ENCODE measurements at regions not wholly inside any gene's neighbourhood (a gene's known extent, or its start where the extent isn't known, plus 50 kb on each side); places are given as distances from the start of the nearest gene placed in this dataset.

DNA sequence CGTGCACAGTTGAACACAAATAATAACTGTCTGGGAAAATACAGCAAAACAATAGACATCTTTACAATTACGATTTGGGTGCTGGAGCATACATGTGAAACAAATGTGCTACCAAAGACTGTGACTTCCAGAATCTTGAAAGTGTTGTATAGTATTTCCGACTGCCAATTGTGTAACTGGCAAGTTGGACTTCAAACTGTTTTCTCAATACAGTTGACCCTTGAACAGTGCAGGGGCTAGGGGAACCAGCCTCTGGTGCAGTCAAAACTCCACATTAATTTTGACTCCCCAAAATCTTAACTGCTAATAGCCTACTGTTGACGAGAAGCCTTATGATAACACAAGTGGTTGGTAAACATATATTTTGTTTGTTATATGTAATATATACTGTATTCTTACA is 904.2 kb downstream of the EPHA3 start (continued):
- TF ChIP-seq, protein P1, sequence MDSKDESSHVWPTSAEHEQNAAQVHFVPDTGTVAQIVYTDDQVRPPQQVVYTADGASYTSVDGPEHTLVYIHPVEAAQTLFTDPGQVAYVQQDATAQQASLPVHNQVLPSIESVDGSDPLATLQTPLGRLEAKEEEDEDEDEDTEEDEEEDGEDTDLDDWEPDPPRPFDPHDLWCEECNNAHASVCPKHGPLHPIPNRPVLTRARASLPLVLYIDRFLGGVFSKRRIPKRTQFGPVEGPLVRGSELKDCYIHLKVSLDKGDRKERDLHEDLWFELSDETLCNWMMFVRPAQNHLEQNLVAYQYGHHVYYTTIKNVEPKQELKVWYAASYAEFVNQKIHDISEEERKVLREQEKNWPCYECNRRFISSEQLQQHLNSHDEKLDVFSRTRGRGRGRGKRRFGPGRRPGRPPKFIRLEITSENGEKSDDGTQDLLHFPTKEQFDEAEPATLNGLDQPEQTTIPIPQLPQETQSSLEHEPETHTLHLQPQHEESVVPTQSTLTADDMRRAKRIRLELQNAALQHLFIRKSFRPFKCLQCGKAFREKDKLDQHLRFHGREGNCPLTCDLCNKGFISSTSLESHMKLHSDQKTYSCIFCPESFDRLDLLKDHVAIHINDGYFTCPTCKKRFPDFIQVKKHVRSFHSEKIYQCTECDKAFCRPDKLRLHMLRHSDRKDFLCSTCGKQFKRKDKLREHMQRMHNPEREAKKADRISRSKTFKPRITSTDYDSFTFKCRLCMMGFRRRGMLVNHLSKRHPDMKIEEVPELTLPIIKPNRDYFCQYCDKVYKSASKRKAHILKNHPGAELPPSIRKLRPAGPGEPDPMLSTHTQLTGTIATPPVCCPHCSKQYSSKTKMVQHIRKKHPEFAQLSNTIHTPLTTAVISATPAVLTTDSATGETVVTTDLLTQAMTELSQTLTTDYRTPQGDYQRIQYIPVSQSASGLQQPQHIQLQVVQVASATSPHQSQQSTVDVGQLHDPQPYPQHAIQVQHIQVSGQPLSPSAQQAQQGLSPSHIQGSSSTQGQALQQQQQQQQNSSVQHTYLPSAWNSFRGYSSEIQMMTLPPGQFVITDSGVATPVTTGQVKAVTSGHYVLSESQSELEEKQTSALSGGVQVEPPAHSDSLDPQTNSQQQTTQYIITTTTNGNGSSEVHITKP (IDR thresholded peaks at IDR 0.05; ENCODE audit: partially characterized antibody): no peak
- TF ChIP-seq, protein P2, sequence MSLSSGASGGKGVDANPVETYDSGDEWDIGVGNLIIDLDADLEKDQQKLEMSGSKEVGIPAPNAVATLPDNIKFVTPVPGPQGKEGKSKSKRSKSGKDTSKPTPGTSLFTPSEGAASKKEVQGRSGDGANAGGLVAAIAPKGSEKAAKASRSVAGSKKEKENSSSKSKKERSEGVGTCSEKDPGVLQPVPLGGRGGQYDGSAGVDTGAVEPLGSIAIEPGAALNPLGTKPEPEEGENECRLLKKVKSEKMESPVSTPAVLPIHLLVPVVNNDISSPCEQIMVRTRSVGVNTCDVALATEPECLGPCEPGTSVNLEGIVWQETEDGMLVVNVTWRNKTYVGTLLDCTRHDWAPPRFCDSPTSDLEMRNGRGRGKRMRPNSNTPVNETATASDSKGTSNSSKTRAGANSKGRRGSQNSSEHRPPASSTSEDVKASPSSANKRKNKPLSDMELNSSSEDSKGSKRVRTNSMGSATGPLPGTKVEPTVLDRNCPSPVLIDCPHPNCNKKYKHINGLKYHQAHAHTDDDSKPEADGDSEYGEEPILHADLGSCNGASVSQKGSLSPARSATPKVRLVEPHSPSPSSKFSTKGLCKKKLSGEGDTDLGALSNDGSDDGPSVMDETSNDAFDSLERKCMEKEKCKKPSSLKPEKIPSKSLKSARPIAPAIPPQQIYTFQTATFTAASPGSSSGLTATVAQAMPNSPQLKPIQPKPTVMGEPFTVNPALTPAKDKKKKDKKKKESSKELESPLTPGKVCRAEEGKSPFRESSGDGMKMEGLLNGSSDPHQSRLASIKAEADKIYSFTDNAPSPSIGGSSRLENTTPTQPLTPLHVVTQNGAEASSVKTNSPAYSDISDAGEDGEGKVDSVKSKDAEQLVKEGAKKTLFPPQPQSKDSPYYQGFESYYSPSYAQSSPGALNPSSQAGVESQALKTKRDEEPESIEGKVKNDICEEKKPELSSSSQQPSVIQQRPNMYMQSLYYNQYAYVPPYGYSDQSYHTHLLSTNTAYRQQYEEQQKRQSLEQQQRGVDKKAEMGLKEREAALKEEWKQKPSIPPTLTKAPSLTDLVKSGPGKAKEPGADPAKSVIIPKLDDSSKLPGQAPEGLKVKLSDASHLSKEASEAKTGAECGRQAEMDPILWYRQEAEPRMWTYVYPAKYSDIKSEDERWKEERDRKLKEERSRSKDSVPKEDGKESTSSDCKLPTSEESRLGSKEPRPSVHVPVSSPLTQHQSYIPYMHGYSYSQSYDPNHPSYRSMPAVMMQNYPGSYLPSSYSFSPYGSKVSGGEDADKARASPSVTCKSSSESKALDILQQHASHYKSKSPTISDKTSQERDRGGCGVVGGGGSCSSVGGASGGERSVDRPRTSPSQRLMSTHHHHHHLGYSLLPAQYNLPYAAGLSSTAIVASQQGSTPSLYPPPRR (CRISPR knock-in tag; IDR thresholded peaks at IDR 0.05; ENCODE audit: borderline replicate concordance): no peak
- no peak for TF ChIP-seq ZNF232 (CRISPR knock-in tag; IDR thresholded peaks at IDR 0.05)
- no peak for TF ChIP-seq CHCHD3 (CRISPR knock-in tag; IDR thresholded peaks at IDR 0.05)
- no peak for TF ChIP-seq POLR2AphosphoS5 (IDR thresholded peaks at IDR 0.05; ENCODE audit: control insufficient read depth, insufficient read depth, low read depth, low read length)
- no peak for TF ChIP-seq BMI1 (IDR thresholded peaks at IDR 0.05; ENCODE audit: low read length)
